ENCODE measurements at regions not wholly inside any gene's neighbourhood (a gene's known extent, or its start where the extent isn't known, plus 50 kb on each side); places are given as distances from the start of the nearest gene placed in this dataset.

DNA sequence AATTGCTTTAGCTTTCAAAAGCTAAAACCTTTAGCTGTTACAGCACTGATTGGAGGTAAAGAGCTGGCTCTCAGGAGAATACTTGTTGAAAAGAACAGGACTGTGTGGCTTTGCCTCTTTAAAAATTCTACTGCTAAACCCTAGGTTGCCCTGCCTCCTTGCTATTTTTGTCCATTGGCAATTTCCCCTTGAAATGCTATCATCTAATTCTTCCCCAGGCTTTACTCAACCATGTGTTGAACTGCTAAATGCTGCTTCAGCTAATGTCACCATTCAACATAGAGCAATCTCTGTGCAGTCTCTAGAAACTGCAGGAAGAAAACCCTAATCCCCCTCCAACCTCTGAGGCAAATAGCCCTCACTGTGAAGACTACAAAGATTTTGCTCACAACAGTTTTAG is 203.7 kb upstream of the ARX start:
- DNase-seq (ENCODE audit: low read depth) = no peak

DNA sequence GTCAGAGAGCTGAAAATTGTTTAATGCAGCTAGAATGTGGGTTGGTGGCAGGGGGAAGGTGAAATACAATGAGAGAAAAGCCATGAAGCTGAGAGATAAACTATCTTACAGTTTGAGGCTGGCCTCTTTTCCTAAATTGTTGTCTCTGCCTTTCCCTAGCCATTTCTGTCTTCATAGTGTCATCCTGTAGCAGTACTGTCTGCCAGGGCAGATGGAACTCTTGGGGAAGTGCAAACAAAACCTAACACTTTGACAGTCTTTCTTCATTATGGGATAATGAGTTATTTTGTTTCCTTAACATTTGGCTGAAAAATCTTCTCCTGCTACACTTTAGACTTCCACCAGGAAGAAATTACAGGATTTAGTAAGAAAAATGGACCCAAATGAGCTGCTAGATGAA is 197.8 kb upstream of the ARX start:
- no peak for DNase-seq (ENCODE audit: low read depth)

DNA sequence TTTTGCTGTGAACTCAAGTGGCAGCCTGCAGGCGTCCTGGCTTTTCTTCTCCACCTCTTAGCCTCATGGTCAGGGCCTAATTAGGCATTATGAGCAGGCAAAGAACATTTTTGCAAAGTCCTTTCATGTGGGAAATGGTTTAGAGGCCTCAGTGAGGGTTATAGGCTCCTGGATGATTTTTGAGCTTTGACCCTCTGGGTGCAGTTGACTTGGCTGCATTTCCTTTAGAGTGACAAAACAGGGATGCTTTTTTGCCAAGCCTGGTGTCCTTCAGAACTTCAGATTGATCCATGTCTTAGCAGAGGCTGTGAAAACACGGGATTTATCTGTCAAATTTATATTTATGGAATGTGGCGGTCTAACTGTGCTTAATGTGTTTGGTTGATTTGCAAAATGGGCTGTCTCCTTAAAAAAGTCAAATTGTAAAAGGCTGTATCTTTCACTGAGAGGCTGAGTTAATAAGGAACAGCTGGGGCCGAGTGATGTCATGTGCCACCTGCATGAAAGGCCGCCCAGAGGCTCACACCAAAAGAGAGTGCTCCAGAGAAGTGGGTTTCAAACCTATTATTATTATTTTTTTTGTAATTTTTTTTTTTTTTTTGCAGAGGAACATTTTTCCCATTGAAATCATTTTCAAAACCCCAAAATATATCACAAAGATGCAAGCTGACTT is 192.2 kb upstream of the ARX start:
- no peak for DNase-seq (ENCODE audit: low read depth)

DNA sequence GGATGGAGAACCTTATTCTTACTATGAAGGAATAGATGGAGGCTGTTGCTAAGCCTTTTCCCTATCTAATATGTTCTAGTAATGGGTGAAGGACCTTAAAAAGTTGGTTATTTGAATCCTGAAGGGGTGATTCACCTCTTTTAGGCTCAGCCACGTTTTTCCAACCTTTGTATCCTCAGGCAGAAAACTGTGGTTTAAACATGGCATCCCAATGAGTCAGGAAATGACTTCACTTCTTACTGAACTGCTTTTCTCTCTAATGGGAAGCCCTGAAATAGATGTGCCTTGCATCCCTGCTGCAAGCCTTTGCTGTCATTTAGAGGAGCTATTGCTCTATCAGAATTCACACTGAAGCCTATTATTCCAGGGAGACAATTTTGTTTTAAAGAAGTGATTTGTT is 191.0 kb upstream of the ARX start:
- no peak for DNase-seq (ENCODE audit: low read depth)

DNA sequence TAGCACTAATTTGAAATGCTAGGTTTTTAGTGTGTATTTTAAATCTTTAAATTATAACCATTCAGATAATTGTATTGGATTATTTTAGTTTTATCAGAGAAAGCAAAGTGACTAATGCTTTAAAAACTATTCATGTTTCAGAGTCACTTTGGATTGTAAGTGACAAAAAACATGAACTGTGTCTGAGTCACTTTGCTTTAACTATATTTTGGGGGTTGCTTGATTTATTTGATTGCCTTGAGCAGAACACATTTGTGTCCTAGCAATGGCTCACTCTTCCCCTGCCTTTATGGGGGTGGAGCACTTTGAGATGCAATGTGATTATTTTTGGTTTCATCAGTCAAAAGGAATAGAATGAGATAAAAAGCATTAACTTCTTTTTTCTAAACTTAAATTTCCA is 188.4 kb upstream of the ARX start:
- no peak for DNase-seq (ENCODE audit: low read depth)

DNA sequence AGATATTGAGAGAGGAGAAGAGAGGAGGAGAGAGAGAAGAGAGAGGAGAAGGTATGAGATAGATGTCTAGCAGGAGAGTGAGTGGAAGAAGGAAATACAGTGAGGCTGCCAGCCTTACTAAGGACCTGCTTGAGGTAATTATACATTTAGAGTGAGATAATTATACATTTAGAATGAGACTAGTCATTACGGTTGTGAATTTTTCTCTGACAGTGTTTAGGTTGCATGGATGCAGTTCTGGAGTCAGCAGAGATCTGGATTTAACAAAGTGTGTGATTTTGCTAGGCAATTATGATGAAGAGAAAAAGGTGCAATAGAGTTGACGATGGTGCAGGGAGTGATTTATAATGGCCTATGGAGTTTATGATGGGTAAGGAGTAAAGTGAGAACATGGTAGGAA is 187.1 kb upstream of the ARX start:
- DNase-seq (ENCODE audit: low read depth) = no peak

DNA sequence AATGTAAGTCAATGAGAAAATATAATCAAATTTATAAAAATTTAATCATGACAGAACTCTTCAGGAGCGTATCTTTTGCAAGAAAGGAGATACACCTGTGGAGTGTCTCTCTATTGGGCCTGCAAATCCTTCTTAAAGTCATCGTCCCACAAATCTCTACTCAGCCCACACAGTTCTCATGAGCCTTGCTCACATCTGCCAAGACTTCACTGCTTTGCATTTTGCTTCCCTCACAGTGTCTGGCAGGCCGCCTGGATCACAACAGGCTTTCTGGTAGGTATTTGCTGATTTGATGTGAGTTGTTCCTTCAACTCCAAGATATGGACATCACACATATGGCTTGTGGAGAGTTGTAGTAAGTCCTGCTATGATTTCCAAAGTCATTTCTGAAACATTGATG is 183.1 kb upstream of the ARX start:
- no peak for DNase-seq (ENCODE audit: low read depth)

DNA sequence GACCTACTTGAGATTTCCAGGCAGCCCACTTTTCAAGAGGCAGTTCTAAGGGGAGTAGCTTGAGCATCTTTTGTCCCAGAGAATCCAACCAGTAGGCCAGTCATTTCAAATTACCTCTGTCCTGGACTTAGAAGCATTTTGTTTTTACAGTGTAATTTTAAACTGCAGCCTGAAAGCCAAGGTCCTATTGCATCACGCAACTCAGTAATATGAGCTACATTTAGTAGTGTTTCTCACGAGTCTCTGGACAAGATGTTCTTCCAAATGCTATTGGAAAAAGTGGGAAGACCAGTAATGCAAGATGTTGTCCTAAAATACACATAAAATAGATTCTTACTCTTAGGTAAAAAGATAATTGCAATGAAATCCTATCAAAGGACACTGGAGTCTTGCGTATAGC is 182.5 kb upstream of the ARX start:
- DNase-seq (ENCODE audit: low read depth) = no peak

DNA sequence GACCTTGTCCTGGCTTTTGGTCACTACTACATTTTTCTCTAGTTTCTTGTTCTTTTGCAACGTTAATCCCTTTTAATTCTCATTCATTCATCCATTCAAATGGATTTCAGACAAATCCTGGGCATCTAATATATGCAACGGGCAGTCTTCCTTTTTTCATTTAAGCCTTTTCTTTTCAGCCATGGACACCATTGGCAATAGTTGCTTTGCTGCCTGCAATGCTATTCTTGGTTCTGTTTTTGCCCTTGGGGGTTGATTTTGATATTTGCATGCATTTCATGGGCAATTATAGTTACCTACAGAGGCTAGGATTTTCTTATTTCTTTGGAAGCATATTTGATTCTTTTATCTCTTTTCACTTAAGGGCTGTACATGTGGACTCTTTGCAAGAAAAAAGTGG is 180.5 kb upstream of the ARX start:
- no peak for DNase-seq (ENCODE audit: low read depth)

DNA sequence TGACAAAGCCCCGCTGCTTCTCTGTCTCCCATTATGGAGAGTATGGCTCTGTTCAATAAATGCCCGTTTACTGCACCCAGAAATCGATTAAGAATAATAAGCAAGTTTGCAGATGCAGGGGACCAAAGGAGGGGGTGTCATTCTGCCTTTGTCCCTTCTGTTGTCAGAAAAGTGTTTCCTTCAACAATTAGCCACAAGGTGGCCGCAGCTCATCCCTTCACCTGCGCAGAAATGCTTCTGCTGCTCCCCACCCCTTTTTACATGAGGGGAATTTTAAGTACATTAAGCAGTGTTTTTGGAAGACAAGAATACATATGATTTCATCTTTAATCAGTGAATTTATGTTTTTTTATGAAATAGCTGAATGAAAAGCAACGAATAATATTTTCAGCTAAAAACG is 175.6 kb upstream of the ARX start:
- DNase-seq (ENCODE audit: low read depth) = no peak

DNA sequence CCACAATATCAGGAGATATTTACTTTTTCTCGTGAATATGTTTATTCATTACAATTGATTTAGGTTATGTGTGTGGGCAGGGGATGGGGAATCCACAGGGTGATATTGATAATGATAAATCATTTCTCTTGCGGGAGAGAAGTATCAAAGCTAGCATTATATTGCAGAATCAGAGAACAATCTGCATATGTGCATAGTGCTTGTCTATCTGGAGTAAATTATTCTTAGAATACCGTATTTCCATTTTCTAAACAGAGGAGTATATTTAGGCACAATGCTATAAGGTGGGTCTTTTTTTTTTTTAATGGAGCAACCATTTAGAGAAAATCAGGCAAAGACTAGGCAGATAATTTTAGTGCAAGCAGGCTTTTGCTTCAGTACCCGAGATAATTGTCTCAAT is 166.0 kb upstream of the ARX start:
- no peak for DNase-seq (ENCODE audit: low read depth)

DNA sequence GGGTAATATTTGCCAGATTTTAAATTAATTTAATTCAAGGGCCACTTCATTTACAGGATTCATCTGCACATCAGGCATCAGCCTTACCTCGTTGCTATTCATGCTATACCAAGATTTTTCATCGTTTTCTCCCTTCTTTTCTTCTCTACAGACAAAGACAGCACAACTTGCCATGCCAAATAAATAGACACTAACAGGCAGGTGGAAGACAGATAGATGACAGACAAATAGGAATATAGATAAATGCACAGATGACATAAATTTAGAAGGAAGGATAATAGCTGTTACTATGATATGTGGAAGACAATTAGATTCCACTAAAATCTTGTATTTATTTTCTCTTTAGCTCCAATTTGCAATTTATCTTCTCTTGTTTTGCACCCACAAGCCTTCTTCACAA is 164.5 kb upstream of the ARX start:
- DNase-seq (ENCODE audit: low read depth) = no peak

DNA sequence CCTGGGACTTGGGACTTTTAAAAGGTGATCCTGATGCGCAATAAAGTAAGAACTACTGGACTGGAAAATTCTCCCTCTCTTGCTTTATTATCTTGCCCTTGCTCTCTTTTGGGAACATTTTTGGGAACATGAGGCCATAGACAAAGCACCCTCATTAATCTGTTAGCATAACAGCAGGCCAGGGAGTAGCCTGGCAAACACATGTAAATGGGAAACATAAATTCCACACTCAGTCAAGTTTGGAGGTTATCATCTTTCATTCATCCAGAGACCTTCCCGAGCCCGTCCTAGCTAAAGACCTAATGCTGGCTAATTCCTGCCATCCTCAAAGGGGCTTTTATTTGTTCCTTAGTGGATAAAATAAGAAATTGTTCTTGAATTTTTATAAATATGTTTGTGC is 162.8 kb upstream of the ARX start:
- no peak for DNase-seq (ENCODE audit: low read depth)

DNA sequence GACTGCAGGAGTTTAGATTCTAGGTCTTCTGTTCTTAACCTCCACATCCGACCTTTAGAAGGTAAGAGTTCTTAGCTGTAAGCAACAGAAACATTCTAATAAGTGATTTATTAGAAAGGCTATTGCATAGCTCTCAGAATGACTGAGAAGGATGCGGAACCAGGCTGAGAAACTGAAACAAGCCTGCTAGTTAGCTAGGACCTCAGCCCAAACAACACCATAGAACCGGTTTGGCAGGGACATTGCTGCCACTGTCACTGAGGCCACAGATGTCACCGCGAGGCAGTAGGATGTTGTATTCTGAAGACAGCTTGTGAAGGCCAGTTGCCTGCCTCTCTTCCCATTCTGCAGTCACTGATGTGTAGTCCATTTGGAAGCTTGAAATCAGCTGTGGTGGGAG is 160.0 kb upstream of the ARX start:
- DNase-seq (ENCODE audit: low read depth) = no peak

DNA sequence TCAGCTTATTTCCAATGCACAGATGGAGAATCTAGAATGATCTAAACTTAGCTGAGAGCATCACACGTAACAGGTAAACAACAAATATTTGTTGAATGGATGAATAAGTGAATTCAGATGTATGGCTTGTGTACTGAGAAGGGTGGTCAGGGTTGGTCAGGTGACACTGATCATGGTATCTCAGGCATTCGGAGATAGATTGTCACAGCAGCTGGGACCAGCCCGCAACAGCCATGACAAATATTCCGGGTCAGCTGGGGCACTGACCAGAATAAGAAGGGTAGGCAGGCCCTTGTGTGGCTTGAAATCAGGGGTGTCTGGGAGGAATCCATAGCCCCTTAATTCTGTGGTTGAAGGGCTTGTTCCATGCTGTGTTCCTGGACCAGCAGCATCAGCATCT is 159.4 kb upstream of the ARX start:
- DNase-seq (ENCODE audit: low read depth) = no peak

DNA sequence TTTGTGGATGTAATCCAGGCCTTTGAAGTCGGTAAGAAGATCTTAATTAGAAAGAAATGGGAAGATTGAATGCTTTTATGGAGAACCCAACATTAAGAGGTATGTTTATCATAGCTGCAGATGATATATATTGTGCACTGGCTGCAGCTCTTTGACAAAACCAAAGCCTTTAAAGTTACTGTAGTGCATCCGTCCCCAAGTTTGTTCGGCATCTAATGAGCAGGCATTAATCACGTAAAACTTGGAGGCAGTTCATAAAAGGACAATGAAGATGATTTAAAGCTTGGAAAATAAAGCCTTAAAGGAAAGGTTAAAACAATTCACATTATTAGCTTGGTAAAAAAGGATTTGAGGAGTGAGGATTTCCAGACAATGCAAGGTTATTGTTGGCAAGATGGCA is 150.8 kb upstream of the ARX start:
- DNase-seq (ENCODE audit: low read depth) = no peak

DNA sequence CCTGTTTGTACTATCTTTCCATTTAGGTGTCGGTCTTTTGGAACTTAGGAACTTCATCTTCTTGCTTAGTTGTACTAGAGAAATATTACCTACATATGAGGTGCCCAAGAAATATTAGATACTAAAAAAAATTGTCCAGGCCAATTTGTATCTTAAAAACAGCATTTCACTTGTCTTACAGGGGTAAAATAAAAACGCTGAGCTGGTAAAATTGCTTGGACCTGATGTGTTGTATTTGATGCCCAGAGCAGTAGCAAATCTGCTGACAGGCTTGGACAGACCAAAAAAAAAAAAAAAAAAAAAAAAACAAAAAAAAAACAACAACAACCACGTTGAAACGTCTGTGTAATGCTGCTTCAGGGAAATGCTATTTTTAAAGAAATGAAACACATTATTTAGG is 150.4 kb upstream of the ARX start:
- no peak for DNase-seq (ENCODE audit: low read depth)

DNA sequence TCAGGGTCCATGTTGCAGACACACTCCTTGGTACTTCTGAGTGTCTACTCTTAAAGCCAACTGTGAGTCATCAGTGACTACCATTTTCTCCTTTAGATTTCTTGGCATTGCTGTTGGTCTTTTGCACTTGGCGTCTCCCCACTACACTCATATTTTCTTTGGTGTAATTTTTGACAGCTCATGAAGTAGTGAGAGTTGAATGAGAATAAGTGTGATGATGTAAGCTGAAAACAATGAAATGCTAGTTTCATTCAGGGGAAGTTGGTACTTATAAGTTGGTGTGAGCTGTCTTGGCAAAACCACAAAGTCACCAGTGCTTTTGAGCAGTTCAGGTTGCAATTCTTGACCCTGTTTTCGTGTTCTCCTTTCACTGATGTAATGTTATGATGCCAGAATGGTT is 142.9 kb upstream of the ARX start:
- no peak for DNase-seq (ENCODE audit: low read depth)

DNA sequence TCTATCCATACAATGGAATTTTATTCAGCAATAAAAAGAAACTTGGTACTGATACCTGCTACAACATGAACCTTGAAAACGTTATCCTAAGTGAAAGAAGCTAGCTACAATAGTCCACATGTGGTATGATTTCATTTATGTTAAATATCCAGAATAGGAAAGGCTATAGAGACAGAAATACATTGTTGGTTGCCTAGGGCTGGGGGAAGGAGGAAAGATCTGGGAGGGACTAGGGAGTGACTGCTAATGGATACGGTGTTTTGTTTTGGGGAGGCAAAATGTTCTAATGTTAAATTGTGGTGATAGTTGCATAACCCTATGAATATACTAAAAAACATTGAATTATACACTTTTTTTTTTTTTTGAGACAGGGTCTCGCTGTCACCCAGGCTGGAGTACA is 141.1 kb upstream of the ARX start:
- no peak for DNase-seq (ENCODE audit: low read depth)

DNA sequence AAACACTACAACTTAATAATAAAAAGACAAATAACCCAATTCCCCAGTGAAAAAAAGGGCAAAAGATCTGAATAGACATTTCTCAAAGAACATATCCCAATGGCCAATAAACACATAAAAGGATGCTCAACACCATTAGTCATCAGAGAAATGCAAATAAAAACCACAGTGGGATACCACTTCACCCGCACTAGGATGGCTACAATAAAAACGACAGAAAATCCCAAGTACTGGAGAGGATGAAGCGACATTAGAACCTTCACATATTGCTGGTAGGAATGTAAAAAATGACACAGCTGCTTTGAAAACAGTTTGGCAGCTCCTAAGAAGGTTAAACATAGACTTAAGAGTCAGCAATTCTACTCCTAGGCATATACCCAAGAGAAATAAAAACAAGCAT is 140.6 kb upstream of the ARX start:
- DNase-seq (ENCODE audit: low read depth) = no peak

DNA sequence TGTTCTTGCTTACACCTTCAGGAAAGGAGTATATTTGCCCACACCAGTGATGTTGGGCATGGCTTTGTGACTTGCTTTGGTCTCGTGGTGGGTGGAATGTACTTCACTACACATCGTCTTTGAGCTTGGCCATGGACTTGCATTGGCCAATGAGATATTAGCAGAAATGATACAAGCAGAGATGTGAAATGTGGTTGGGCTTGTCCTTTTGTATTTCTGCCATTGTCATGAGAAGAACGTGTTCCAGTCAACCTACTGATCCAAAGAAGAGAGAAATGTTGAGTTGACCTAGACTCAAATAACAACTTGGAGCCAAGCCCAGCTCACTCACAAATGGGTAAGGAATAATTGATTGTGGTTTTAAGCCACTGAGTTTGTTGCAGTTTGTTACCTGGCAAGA is 138.4 kb upstream of the ARX start:
- DNase-seq (ENCODE audit: low read depth) = no peak

DNA sequence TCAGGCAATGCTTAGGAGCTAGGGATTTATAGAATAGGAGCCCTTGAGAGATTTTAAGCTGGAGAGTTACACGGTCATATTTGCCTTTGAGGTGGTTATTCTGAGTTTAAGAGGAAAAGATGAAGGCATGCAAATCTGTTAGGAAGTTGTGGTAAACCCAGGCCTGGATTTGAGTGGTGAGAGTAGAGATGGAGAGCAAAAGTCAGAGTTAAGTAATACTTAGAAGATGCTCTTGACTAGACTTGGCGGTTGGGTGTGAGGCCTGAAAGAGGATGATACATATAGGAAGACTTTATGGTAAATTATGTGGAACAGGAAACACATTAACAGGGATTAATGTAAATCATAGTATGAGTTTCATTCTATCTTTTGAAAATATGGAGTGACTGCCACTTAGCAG is 136.0 kb upstream of the ARX start:
- no peak for DNase-seq (ENCODE audit: low read depth)

DNA sequence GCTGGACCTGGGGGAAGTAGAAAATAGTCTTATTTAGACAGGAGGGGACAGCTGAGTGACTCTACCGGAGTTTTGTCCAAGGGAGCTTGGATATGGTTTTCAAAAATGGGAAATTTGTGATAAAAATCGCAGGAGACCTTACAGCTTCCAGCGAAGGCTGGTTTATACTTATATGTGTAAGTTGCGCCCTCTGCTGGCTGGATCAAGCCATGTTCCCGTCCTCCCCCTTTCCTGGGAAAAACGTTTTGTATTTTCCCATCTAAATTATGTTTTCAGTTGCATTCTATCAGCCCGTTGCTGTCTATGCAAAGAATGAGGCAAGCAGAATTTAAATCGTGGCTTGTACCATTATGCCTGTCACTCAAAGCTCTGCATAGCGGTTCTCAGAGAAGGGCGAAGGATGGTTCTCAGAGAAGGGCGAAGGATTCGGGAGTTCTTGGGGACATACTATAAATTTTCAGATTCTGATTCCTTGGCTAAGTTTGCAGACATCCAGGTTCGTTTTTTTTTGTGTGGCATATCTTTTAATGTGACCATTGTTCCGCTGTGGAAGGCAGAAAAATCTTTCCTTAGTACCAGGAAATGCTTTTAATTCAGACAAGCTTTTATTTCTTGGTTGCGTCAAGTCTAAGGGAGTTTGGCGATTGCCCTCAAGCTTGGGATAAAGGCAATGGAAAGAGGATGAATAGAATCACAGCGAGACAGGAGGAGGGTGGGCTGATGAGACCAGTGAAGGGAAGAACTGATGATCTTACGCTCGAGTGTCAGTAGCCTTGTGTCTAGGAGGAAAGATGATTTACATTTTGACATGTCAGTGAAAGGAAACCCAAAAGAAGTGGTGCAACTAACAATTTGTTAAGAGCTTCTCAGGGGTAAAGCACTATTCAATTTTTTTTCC is 128.5 kb upstream of the ARX start:
- peak; percentile 1 for DNase-seq (ENCODE audit: low read depth)

DNA sequence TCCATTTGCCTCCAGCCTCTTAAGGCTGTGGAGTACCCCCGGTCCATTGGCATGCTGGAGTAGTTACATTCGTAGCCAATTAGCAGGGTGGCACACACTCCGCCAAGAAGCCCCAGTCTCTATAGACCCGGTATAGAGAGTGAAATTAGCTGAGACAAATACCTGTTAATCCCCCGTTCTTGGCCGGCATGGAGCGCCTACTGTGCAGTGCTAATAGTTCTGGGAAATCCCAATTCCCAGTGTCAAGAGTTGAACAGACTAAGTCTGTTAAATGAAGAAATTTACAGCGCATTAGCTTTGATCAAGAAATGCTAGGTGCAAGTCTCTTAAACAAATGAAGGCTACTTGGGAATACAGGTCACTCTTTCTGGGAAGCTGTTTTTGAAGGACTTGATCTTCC is 127.8 kb upstream of the ARX start:
- DNase-seq (ENCODE audit: low read depth) = no peak

Measured in T-helper 22 cell (primary cell).